HEK293 (cell line): ENCODE measurements at regions not wholly inside any gene's neighbourhood (a gene's known extent, or its start where the extent isn't known, plus 50 kb on each side); places are given as distances from the start of the nearest gene placed in this dataset.

Experiments
- CTCF ChIP-seq: fragments of 450-650 bp; formaldehyde crosslinking; IDR thresholded peaks from 2 replicates; pipeline ENCODE4 v1.5.1; 2016; ENCODE audit warnings: missing biosample characterization, missing genetic modification characterization
- PATZ1 ChIP-seq: fragments of 450-650 bp; formaldehyde crosslinking; IDR thresholded peaks from 2 replicates; pipeline ENCODE4 v1.5.1; 2016; ENCODE audit warnings: missing biosample characterization, missing genetic modification characterization
- PBX3 ChIP-seq: sonication (generic); formaldehyde crosslinking; IDR thresholded peaks from 2 replicates; pipeline ENCODE4 v1.8.1; 2022; ENCODE audit warnings: mild to moderate bottlenecking, moderate library complexity, missing genetic modification reagents
- ZBTB48 ChIP-seq: fragments of 450-650 bp; formaldehyde crosslinking; IDR thresholded peaks from 2 replicates; pipeline ENCODE4 v1.5.1; 2016; ENCODE audit warnings: missing biosample characterization, missing genetic modification characterization
- ZIC2 ChIP-seq: fragments of 450-650 bp; formaldehyde crosslinking; IDR thresholded peaks from 2 replicates; pipeline ENCODE4 v1.5.1; 2016; ENCODE audit warnings: missing biosample characterization, missing genetic modification characterization
- ZNF133 ChIP-seq: fragments of 450-650 bp; formaldehyde crosslinking; IDR thresholded peaks from 2 replicates; pipeline ENCODE4 v1.5.1; 2016; ENCODE audit warnings: missing biosample characterization, missing genetic modification characterization
- ZNF18 ChIP-seq: fragments of 450-650 bp; formaldehyde crosslinking; IDR thresholded peaks from 2 replicates; pipeline ENCODE4 v1.5.1; 2016; ENCODE audit warnings: missing biosample characterization, missing genetic modification characterization
- ZNF221 ChIP-seq: fragments of 450-650 bp; formaldehyde crosslinking; IDR thresholded peaks from 2 replicates; pipeline ENCODE4 v1.5.1; 2017; ENCODE audit warnings: missing biosample characterization, missing genetic modification characterization, borderline replicate concordance
- ZNF280D ChIP-seq: fragments of 450-650 bp; formaldehyde crosslinking; IDR thresholded peaks from 2 replicates; pipeline ENCODE4 v1.5.1; 2016; ENCODE audit warnings: missing biosample characterization, missing genetic modification characterization
- ZNF449 ChIP-seq: fragments of 450-650 bp; formaldehyde crosslinking; IDR thresholded peaks from 2 replicates; pipeline ENCODE4 v1.5.1; 2017; ENCODE audit warnings: missing biosample characterization, mild to moderate bottlenecking, missing genetic modification characterization, moderate library complexity
- ZNF785 ChIP-seq: fragments of 450-650 bp; formaldehyde crosslinking; IDR thresholded peaks from 2 replicates; pipeline ENCODE4 v1.5.1; 2016; ENCODE audit warnings: missing biosample characterization, missing genetic modification characterization

GRCh38 chr10:121290674-121291073 is 307.6 kb downstream of the FGFR2 start:
- no peak for TF ChIP-seq ZIC2 (tag by site-specific recombination)
- TF ChIP-seq CTCF (tag by site-specific recombination) = no peak
- no peak for TF ChIP-seq ZNF133 (tag by site-specific recombination)
- no peak for TF ChIP-seq ZBTB48 (tag by site-specific recombination)
- TF ChIP-seq PBX3 (CRISPR knock-in tag) = no peak
- TF ChIP-seq ZNF449 (tag by site-specific recombination) = no peak
- no peak for TF ChIP-seq ZNF18 (tag by site-specific recombination)
- no peak for TF ChIP-seq ZNF280D (tag by site-specific recombination)
- no peak for TF ChIP-seq ZNF221
- no peak for TF ChIP-seq PATZ1 (tag by site-specific recombination)
- no peak for TF ChIP-seq ZNF785 (tag by site-specific recombination)
